H1 (cell line): ENCODE measurements at regions not wholly inside any gene's neighbourhood (a gene's known extent, or its start where the extent isn't known, plus 50 kb on each side); places are given as distances from the start of the nearest gene placed in this dataset.
"Not testable (repeated sequence)": the region's sequence is repeated elsewhere in the genome, so short reads cannot be mapped to it uniquely, and the experiment has no call there.

Source experiments
- CTCF ChIA-PET: fragments of 300-600 bp; sonication (Branson Sonifier 250); formaldehyde crosslinking; loops from one replicate; lab custom pipeline; 2021; ENCODE audit not compliant: partially characterized antibody; lab: Charles Lee
- POLR2A ChIA-PET: fragments of 300-600 bp; sonication (Branson Sonifier 250); formaldehyde crosslinking; loops from one replicate; lab custom pipeline; 2021; ENCODE audit warnings: inconsistent platforms; ENCODE audit not compliant: partially characterized antibody; lab: Charles Lee
- DNase-seq, 2 experiments: peaks; one replicate each; pipeline versions ENCODE4 v3.0.0 to v3.0.0-alpha.2; 2010 to 2022; ENCODE audit warnings: low spot score in 2 of 2, low read depth in 1 of 2, mixed read lengths in 1 of 2
- FAIRE-seq: peaks from 2 replicates; lab custom pipeline; 2011; peaks lifted over from hg19 to GRCh38; lab: Jason Lieb, UNC
- H2AFZ ChIP-seq: 2 replicates; pipeline ENCODE4 v1.8.1; 2012; ENCODE audit warnings: low read length, inconsistent platforms
- H2AK5ac ChIP-seq: 2 replicates; pipeline ENCODE4 v1.6.1; 2013; ENCODE audit warnings: low read depth, low read length
- H2BK120ac ChIP-seq: replicated peaks from 2 replicates; pipeline ENCODE3; 2013; ENCODE audit warnings: low read depth, low read length, inconsistent platforms
- H2BK12ac ChIP-seq: 2 replicates; pipeline ENCODE4 v1.6.1; 2013; ENCODE audit warnings: low read depth, low read length
- H2BK15ac ChIP-seq: 2 replicates; pipeline ENCODE4 v1.6.1; 2013; ENCODE audit warnings: low read length
- H2BK20ac ChIP-seq: 2 replicates; pipeline ENCODE4 v1.6.1; 2013; ENCODE audit warnings: low read length
- H2BK5ac ChIP-seq: 2 replicates; pipeline ENCODE4 v1.6.1; 2013; ENCODE audit warnings: low read depth, low read length
- H3K14ac ChIP-seq: 2 replicates; pipeline ENCODE4 v1.6.1; 2013; ENCODE audit warnings: inconsistent platforms; ENCODE audit not compliant: insufficient read length
- H3K18ac ChIP-seq: 2 replicates; pipeline ENCODE4 v1.6.1; 2013; ENCODE audit warnings: low read length; ENCODE audit errors: extremely low read depth
- H3K23ac ChIP-seq: 2 replicates; pipeline ENCODE4 v1.6.1; 2013; ENCODE audit warnings: inconsistent platforms; ENCODE audit not compliant: insufficient read length
- H3K23me2 ChIP-seq: 2 replicates; pipeline ENCODE4 v1.6.1; 2013; ENCODE audit warnings: low read depth, low read length
- H3K27ac ChIP-seq: 2 replicates; pipeline ENCODE4 v1.6.1; 2011; ENCODE audit warnings: low read depth, low read length, inconsistent platforms
- H3K27me3 ChIP-seq, 4 experiments: replicated peaks in 1 of 4; 1 replicate in 1 of 4; 2 replicates in 3 of 4; pipeline versions ENCODE4 v1.6.1 to v1.8.1; 2011 to 2013; ENCODE audit warnings: low read length in 3 of 4, mild to moderate bottlenecking in 3 of 4, inconsistent platforms in 2 of 4, mixed read lengths in 2 of 4, moderate library complexity in 1 of 4; ENCODE audit not compliant: control insufficient read depth in 3 of 4, insufficient read depth in 3 of 4; ENCODE audit errors: extremely low read depth in 1 of 4
- H3K36me3 ChIP-seq, 4 experiments: 2 replicates each; pipeline versions ENCODE4 v1.6.1 to v1.8.1; 2011 to 2013; ENCODE audit warnings: mild to moderate bottlenecking in 4 of 4, low read length in 3 of 4, moderate library complexity in 2 of 4, control low read depth in 1 of 4, inconsistent platforms in 1 of 4; ENCODE audit not compliant: insufficient read depth in 4 of 4, control insufficient read depth in 2 of 4
- H3K4ac ChIP-seq: replicated peaks from 2 replicates; pipeline ENCODE3; 2013; ENCODE audit warnings: low read length, low read depth, mixed read lengths, inconsistent platforms; ENCODE audit not compliant: insufficient read length
- H3K4me1 ChIP-seq, 4 experiments: replicated peaks in 1 of 4; 1 replicate in 1 of 4; 2 replicates in 3 of 4; pipeline versions ENCODE4 v1.6.1 to v1.8.1; 2011 to 2013; ENCODE audit warnings: low read length in 3 of 4, inconsistent platforms in 2 of 4, mixed read lengths in 1 of 4; ENCODE audit not compliant: insufficient read depth in 4 of 4, control insufficient read depth in 3 of 4
- H3K4me2 ChIP-seq, 2 experiments: 2 replicates each; pipeline versions ENCODE4 v1.6.1 to v1.8.1; 2011 to 2013; ENCODE audit warnings: low read depth in 2 of 2, low read length in 2 of 2, control low read depth in 1 of 2, inconsistent platforms in 1 of 2, mild to moderate bottlenecking in 1 of 2; ENCODE audit not compliant: insufficient read depth in 1 of 2
- H3K4me3 ChIP-seq, 4 experiments: fragments of 200-600, 300-600 bp in 1 of 4; sonication (generic), shearing (Covaris generic), sonication (Bioruptor Twin) in 1 of 4; 2 replicates each; pipeline versions ENCODE4 v1.5.1 to v1.8.1; 2011 to 2016; ENCODE audit warnings: low read length in 4 of 4, low read depth in 3 of 4, control low read depth in 2 of 4, inconsistent platforms in 2 of 4, mild to moderate bottlenecking in 2 of 4, mixed read lengths in 1 of 4, moderate library complexity in 1 of 4; ENCODE audit not compliant: insufficient read depth in 2 of 4; ENCODE audit errors: extremely low read depth in 1 of 4
- H3K56ac ChIP-seq: replicated peaks from 2 replicates; pipeline ENCODE3; 2013; ENCODE audit warnings: low read depth, mild to moderate bottlenecking, mixed read lengths, low read length, inconsistent platforms; ENCODE audit not compliant: insufficient read length
- H3K79me1 ChIP-seq: 2 replicates; pipeline ENCODE4 v1.6.1; 2013; ENCODE audit warnings: low read depth, low read length, control low read depth
- H3K79me2 ChIP-seq, 2 experiments: 2 replicates each; pipeline versions ENCODE4 v1.6.1 to v1.8.1; 2012 to 2013; ENCODE audit warnings: low read length in 2 of 2, mild to moderate bottlenecking in 2 of 2, inconsistent platforms in 1 of 2; ENCODE audit not compliant: insufficient read depth in 2 of 2, control insufficient read depth in 1 of 2
- H3K9ac ChIP-seq, 4 experiments: replicated peaks in 1 of 4; 1 replicate in 1 of 4; 2 replicates in 3 of 4; pipeline versions ENCODE4 v1.6.1 to v1.8.1; 2011 to 2013; ENCODE audit warnings: low read depth in 3 of 4, low read length in 3 of 4, control low read depth in 2 of 4, mild to moderate bottlenecking in 2 of 4, moderate library complexity in 2 of 4, inconsistent platforms in 1 of 4; ENCODE audit errors: extremely low read depth in 1 of 4
- H3K9me3 ChIP-seq, 2 experiments: 2 replicates each; pipeline versions ENCODE4 v1.6.1 to v1.8.1; 2012 to 2013; ENCODE audit warnings: mild to moderate bottlenecking in 2 of 2, moderate library complexity in 2 of 2, control low read depth in 1 of 2, inconsistent platforms in 1 of 2, low read depth in 1 of 2, low read length in 1 of 2, mixed read lengths in 1 of 2; ENCODE audit not compliant: insufficient read depth in 2 of 2
- H4K20me1 ChIP-seq, 2 experiments: replicated peaks in 1 of 2; 2 replicates each; pipeline versions ENCODE3 to v1.8.1; 2011 to 2013; ENCODE audit warnings: inconsistent platforms in 2 of 2, low read length in 2 of 2, mild to moderate bottlenecking in 1 of 2; ENCODE audit not compliant: insufficient read depth in 2 of 2, control insufficient read depth in 1 of 2
- H4K5ac ChIP-seq: 2 replicates; pipeline ENCODE4 v1.6.1; 2013; ENCODE audit warnings: low read length, low read depth, mixed read lengths, inconsistent platforms; ENCODE audit not compliant: insufficient read length
- H4K8ac ChIP-seq: 2 replicates; pipeline ENCODE4 v1.8.0; 2013; ENCODE audit warnings: mild to moderate bottlenecking, moderate library complexity, low read length, inconsistent platforms; ENCODE audit not compliant: insufficient read depth; ENCODE audit errors: extremely low read depth
- H4K91ac ChIP-seq: replicated peaks from 2 replicates; pipeline ENCODE3; 2013; ENCODE audit warnings: low read length, mixed read lengths, inconsistent platforms; ENCODE audit not compliant: insufficient read length
- WGBS, 2 experiments: shearing (Covaris generic) in 1 of 2; methylation state at CpG; one replicate each; pipeline versions ENCODE4 v1.1.6 to v1.1.7; 2013 to 2015; ENCODE audit warnings: low lambda C conversion rate in 2 of 2, mixed read lengths in 2 of 2, inconsistent platforms in 1 of 2, low coverage in 1 of 2, missing lambda C conversion rate in 1 of 2; ENCODE audit not compliant: insufficient replicate concordance in 2 of 2, insufficient coverage in 1 of 2, insufficient read length in 1 of 2; ENCODE audit errors: extremely low coverage in 1 of 2, missing lambda C conversion rate in 1 of 2; 5-methylcytosine and 5-hydroxymethylcytosine counted together

GRCh38 chr16:34001961-34002360 is 542.5 kb downstream of the TP53TG3F start:
- WGBS, 2 experiments: no CpG with 5 or more reads among the region's 4 CpGs
- H3K4me1 ChIP-seq, H3K4me3 ChIP-seq, H3K36me3 ChIP-seq, H3K27me3 ChIP-seq, DNase-seq, H2AFZ ChIP-seq, H2BK20ac ChIP-seq, H2BK15ac ChIP-seq, H2BK12ac ChIP-seq, H3K4me2 ChIP-seq, H4K5ac ChIP-seq, H3K79me2 ChIP-seq, H3K4ac ChIP-seq, POLR2A ChIA-PET, H3K9ac ChIP-seq, H2BK120ac ChIP-seq, H2AK5ac ChIP-seq, H3K56ac ChIP-seq, FAIRE-seq, CTCF ChIA-PET, H4K91ac ChIP-seq, H4K8ac ChIP-seq, H3K79me1 ChIP-seq, H4K20me1 ChIP-seq, H3K14ac ChIP-seq, H3K18ac ChIP-seq, H3K27ac ChIP-seq, H2BK5ac ChIP-seq, H3K23me2 ChIP-seq, H3K23ac ChIP-seq: not testable (repeated sequence)
- peaks cover 0 to 13% of the 10 kb centered on the region in 2 experiments; a peak in 1 of 4 replicates for H3K9me3 ChIP-seq
